Activated CD8-positive, alpha-beta T cell treated with anti-CD3 and anti-CD28 coated beads for 36 hours (primary cell): ENCODE measurements at regions not wholly inside any gene's neighbourhood (a gene's known extent, or its start where the extent isn't known, plus 50 kb on each side); places are given as distances from the start of the nearest gene placed in this dataset.

ENCODE experiments used
- ATAC-seq: fragments of 200-7000 bp; cut with Tn5 transposase; one replicate; pipeline ENCODE4 v1.10.0; 2021; ENCODE audit warnings: mild to moderate bottlenecking, moderate library complexity
- CTCF ChIA-PET: fragments of 350-600 bp; sonication (Branson Sonifier 250); formaldehyde crosslinking; loops from one replicate; lab custom pipeline; 2021; ENCODE audit warnings: antibody characterized with exemption; lab: Charles Lee
- POLR2A ChIA-PET: fragments of 350-600 bp; sonication (Branson Sonifier 250); formaldehyde crosslinking; loops from one replicate; lab custom pipeline; 2021; ENCODE audit warnings: antibody characterized with exemption; lab: Charles Lee
- DNase-seq: peaks from one replicate; pipeline ENCODE4 v3.0.0-alpha.2; 2020
- H3K27ac Mint-ChIP-seq: one replicate; pipeline ENCODE4 v1.8.0; 2021; ENCODE audit warnings: mild to moderate bottlenecking, mixed read lengths
- H3K27me3 Mint-ChIP-seq: one replicate; pipeline ENCODE4 v1.8.0; 2021; ENCODE audit warnings: mixed read lengths
- H3K36me3 Mint-ChIP-seq: one replicate; pipeline ENCODE4 v1.8.0; 2021; ENCODE audit warnings: low read depth, mixed read lengths
- H3K4me1 Mint-ChIP-seq: one replicate; pipeline ENCODE4 v1.8.0; 2021; ENCODE audit warnings: low read depth, mixed read lengths
- H3K4me3 Mint-ChIP-seq: one replicate; pipeline ENCODE4 v1.8.0; 2021; ENCODE audit warnings: mild to moderate bottlenecking, moderate library complexity, mixed read lengths
- H3K9me3 Mint-ChIP-seq: one replicate; pipeline ENCODE4 v1.8.0; 2021; ENCODE audit warnings: mixed read lengths
- intact Hi-C: fragments of 100-400 bp; cut with micrococcal nuclease; formaldehyde crosslinking; loops from one replicate; pipeline ENCODE4 v1.10.0; 2022
- TF ChIP-seq, protein P1 (sequence below): fragments of 200-600 bp; IDR thresholded peaks from one replicate; pipeline ENCODE4 v1.8.0; 2022; ENCODE audit warnings: antibody characterized with exemption, mild to moderate bottlenecking

DNA sequence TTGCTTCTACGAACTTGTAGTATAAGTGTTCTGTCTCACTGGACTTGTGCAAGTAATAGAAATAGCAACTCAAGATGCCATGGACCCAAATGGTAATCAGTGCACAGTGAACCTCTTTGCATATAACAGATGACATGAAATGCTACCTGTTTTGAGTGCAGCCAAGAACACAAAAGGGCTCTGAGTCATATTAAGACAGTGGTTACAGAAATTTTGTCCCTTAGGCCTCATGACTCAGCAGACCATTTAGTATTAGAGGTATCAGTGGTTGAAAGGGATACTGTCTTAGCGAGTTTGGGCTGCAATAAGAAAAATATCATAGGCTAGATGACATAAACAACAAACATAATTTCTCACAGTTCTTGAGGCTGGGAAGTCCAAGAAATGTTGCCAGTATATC, 502.9 kb upstream of the PCDH10 start:
- intact Hi-C loops, result no loop called here
- ChIA-PET CTCF (no interaction called here), POLR2A (no interaction called here)
- no peak overlapping the region for H3K4me3 Mint-ChIP-seq
- H3K4me1 Mint-ChIP-seq, result no peaks in the 10 kb centered on the region
- no peak for ATAC-seq
- H3K27ac Mint-ChIP-seq, result no peak overlapping the region
- peaks cover 5% of the 10 kb centered on the region for H3K9me3 Mint-ChIP-seq
- DNase-seq, result no peak
- H3K36me3 Mint-ChIP-seq, result no peaks in the 10 kb centered on the region
- H3K27me3 Mint-ChIP-seq, result no peaks in the 10 kb centered on the region
- TF ChIP-seq, protein P1, sequence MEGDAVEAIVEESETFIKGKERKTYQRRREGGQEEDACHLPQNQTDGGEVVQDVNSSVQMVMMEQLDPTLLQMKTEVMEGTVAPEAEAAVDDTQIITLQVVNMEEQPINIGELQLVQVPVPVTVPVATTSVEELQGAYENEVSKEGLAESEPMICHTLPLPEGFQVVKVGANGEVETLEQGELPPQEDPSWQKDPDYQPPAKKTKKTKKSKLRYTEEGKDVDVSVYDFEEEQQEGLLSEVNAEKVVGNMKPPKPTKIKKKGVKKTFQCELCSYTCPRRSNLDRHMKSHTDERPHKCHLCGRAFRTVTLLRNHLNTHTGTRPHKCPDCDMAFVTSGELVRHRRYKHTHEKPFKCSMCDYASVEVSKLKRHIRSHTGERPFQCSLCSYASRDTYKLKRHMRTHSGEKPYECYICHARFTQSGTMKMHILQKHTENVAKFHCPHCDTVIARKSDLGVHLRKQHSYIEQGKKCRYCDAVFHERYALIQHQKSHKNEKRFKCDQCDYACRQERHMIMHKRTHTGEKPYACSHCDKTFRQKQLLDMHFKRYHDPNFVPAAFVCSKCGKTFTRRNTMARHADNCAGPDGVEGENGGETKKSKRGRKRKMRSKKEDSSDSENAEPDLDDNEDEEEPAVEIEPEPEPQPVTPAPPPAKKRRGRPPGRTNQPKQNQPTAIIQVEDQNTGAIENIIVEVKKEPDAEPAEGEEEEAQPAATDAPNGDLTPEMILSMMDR, result no peak

DNA sequence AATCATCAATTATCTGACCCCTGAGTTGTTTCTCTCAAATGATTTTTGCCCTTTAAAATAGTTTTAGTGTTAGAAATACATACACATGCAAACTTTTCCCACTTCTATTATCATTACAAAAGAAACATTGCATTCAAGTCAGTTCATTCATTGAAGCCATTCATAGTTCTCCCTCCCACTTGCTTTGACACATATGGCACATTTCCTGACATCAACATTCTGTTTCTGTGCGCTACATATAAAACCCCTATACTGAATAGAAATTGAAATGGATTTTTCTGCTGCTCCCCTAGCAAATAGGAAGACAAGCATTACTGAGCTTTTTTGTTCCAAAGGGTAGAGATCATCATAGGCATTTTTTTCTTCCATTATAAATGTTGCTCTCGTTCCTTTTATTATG, 497.9 kb upstream of the PCDH10 start:
- no peak for DNase-seq
- H3K9me3 Mint-ChIP-seq, result peaks cover 9% of the 10 kb centered on the region
- no peaks in the 10 kb centered on the region for H3K4me1 Mint-ChIP-seq
- no peak for ATAC-seq
- no peak overlapping the region for H3K4me3 Mint-ChIP-seq
- no peak overlapping the region for H3K27ac Mint-ChIP-seq
- intact Hi-C loops, result no loop called here
- H3K27me3 Mint-ChIP-seq, result no peaks in the 10 kb centered on the region
- TF ChIP-seq, protein P1, result no peak
- H3K36me3 Mint-ChIP-seq, result no peaks in the 10 kb centered on the region
- ChIA-PET CTCF (no interaction called here), POLR2A (no interaction called here)

- ChIA-PET CTCF (no interaction called here), POLR2A (no interaction called here)
- intact Hi-C loops, result no loop called here
- no peak for ATAC-seq
- H3K27ac Mint-ChIP-seq, result no peak overlapping the region
- no peaks in the 10 kb centered on the region for H3K27me3 Mint-ChIP-seq
- TF ChIP-seq, protein P1, result no peak
- no peak overlapping the region for H3K4me3 Mint-ChIP-seq
- no peak for DNase-seq
- H3K36me3 Mint-ChIP-seq, result no peaks in the 10 kb centered on the region
- H3K4me1 Mint-ChIP-seq, result no peaks in the 10 kb centered on the region
- H3K9me3 Mint-ChIP-seq, result peaks cover 3% of the 10 kb centered on the region
Observed at GRCh38 chr4:132660181-132660580, 488.9 kb upstream of the PCDH10 start.

GRCh38 chr4:132662456-132662855, 486.6 kb upstream of the PCDH10 start:
- Mint-ChIP-seq H3K36me3 (no peaks in the 10 kb centered on the region), H3K27me3 (no peaks in the 10 kb centered on the region), H3K4me3 (no peak overlapping the region), H3K9me3 (peaks cover 3% of the 10 kb centered on the region), H3K4me1 (no peaks in the 10 kb centered on the region), H3K27ac (no peak overlapping the region)
- POLR2A ChIA-PET, result no interaction called here
- CTCF ChIA-PET, result no interaction called here
- intact Hi-C loops, result no loop called here
- no peak for DNase-seq
- TF ChIP-seq, protein P1, result no peak
- no peak for ATAC-seq

DNA sequence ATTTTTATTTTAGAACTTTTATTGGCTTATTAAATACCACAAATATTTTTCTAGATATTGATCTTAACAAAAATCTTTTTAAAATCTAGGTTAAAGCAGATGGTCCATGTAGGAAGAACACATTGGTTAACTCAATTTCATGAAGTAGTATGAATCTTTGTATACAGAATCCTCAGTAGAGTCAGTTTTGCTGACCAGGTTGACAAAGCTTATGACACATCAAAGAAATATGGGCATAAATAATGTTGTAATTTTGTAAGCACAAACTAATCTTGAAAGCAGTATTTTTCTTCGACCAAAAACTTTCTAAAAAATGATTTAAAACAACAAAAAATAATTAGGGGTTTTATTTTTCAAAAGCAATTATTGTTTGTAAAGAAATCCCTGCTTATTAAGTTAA, 479.3 kb upstream of the PCDH10 start:
- Mint-ChIP-seq H3K27ac (no peak overlapping the region), H3K4me1 (no peaks in the 10 kb centered on the region), H3K4me3 (no peak overlapping the region), H3K36me3 (no peaks in the 10 kb centered on the region), H3K9me3 (peaks cover 2% of the 10 kb centered on the region), H3K27me3 (no peaks in the 10 kb centered on the region)
- TF ChIP-seq, protein P1, result no peak
- no peak for DNase-seq
- no peak for ATAC-seq
- CTCF ChIA-PET, result no interaction called here
- POLR2A ChIA-PET, result no interaction called here
- intact Hi-C loops, result no loop called here
